ENCODE measurements at regions not wholly inside any gene's neighbourhood (a gene's known extent, or its start where the extent isn't known, plus 50 kb on each side); places are given as distances from the start of the nearest gene placed in this dataset.
"Not testable (repeated sequence)": the region's sequence is repeated elsewhere in the genome, so short reads cannot be mapped to it uniquely, and the experiment has no call there.

DNA sequence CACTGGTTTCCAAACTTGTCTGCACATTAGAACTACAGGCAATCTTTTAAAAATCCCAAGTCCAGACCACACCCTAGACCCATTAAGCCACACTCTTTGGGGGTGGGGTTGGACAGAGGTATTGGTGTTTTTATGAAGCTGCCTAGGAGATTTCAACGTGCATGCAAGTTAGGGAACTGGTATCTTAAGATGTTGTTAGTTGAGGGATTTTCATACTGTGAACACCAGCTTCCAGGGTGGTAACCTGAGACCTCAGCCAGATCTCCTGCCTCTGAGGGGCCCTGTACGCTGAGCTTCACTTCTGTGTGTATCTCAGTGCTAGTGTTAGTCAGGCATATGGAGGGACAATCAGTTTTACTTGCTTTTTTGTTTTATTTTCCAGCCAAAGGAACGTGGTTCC, 138.0 kb downstream of the UTRN start:
- peaks cover 2% of the 10 kb centered on the region; the same call in 1 of the 2 replicates for H3K36me3 ChIP-seq (ENCODE audit: control insufficient read depth, insufficient read depth, low read length)
- ATAC-seq = 0 out of 2 replicates have a peak, but pooled peaks have one; percentile 17
- peaks cover 8% of the 10 kb centered on the region; the same call in 1 of the 2 replicates for H3K4me1 ChIP-seq (ENCODE audit: control insufficient read depth, insufficient read depth, low read length)
- intact Hi-C loops (cut with micrococcal nuclease; ENCODE audit: unreplicated experiment) (no loop called here), in situ Hi-C loops (cut with HindIII; ENCODE audit: low pct_unique_long_range_greater_than_20kb, low sequenced_read_pairs) (no loop called here)
- H3K27me3 ChIP-seq (ENCODE audit: control insufficient read depth, insufficient read depth, low read length) = no peaks in the 10 kb centered on the region
- no peak overlapping the region for H3K4me3 ChIP-seq (ENCODE audit: low read depth in 2 of 2, low read length in 2 of 2)
- DNase-seq (ENCODE audit: low read depth, low spot score) = no peak
- TF ChIP-seq TCF7L2 (IDR thresholded peaks at IDR 0.05; ENCODE audit: low read depth, low read length) (no peak), POLR2AphosphoS5 (IDR thresholded peaks at IDR 0.05; ENCODE audit: low read depth, low read length) (no peak), SIN3A (IDR thresholded peaks at IDR 0.05; ENCODE audit: borderline replicate concordance, insufficient read depth, low read depth, low read length) (no peak)
- TF ChIP-seq, protein P1, sequence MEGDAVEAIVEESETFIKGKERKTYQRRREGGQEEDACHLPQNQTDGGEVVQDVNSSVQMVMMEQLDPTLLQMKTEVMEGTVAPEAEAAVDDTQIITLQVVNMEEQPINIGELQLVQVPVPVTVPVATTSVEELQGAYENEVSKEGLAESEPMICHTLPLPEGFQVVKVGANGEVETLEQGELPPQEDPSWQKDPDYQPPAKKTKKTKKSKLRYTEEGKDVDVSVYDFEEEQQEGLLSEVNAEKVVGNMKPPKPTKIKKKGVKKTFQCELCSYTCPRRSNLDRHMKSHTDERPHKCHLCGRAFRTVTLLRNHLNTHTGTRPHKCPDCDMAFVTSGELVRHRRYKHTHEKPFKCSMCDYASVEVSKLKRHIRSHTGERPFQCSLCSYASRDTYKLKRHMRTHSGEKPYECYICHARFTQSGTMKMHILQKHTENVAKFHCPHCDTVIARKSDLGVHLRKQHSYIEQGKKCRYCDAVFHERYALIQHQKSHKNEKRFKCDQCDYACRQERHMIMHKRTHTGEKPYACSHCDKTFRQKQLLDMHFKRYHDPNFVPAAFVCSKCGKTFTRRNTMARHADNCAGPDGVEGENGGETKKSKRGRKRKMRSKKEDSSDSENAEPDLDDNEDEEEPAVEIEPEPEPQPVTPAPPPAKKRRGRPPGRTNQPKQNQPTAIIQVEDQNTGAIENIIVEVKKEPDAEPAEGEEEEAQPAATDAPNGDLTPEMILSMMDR (IDR thresholded peaks at IDR 0.05) = no peak
- TF ChIP-seq, protein P2, sequence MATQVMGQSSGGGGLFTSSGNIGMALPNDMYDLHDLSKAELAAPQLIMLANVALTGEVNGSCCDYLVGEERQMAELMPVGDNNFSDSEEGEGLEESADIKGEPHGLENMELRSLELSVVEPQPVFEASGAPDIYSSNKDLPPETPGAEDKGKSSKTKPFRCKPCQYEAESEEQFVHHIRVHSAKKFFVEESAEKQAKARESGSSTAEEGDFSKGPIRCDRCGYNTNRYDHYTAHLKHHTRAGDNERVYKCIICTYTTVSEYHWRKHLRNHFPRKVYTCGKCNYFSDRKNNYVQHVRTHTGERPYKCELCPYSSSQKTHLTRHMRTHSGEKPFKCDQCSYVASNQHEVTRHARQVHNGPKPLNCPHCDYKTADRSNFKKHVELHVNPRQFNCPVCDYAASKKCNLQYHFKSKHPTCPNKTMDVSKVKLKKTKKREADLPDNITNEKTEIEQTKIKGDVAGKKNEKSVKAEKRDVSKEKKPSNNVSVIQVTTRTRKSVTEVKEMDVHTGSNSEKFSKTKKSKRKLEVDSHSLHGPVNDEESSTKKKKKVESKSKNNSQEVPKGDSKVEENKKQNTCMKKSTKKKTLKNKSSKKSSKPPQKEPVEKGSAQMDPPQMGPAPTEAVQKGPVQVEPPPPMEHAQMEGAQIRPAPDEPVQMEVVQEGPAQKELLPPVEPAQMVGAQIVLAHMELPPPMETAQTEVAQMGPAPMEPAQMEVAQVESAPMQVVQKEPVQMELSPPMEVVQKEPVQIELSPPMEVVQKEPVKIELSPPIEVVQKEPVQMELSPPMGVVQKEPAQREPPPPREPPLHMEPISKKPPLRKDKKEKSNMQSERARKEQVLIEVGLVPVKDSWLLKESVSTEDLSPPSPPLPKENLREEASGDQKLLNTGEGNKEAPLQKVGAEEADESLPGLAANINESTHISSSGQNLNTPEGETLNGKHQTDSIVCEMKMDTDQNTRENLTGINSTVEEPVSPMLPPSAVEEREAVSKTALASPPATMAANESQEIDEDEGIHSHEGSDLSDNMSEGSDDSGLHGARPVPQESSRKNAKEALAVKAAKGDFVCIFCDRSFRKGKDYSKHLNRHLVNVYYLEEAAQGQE (IDR thresholded peaks at IDR 0.05; ENCODE audit: insufficient read depth in 1 of 2, low read depth in 2 of 2, low read length in 1 of 2) = no peak
- no TSS peak for BruUV-seq (replicated peaks)
- CTCF ChIA-PET = no interaction called here
- POLR2A ChIA-PET = no interaction called here
- H3K27ac ChIP-seq (ENCODE audit: low read length) = no peak overlapping the region
- no peaks in the 10 kb centered on the region for H3K9me3 ChIP-seq (ENCODE audit: control insufficient read depth, insufficient read depth, low read depth, low read length)

DNA sequence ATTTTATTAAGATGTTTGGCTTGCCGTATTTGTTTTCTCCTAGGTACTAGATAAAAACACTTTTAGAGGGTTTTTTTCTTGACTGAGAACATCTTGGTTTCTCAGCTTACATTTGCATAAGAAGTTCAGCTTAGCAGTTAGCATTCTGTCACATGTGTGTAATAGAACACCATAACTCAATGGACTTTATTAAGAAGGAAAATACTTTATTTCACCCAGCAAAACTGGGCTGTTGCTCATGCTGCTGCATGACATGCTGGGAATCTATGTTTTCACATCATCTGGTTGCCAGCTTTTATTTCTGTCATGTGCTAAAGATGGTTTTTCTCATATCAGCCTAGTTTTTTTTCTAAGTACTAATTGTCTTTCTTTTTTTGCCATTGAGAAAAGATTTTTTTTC, 144.6 kb downstream of the UTRN start:
- Histone ChIP-seq H3K4me1 (ENCODE audit: control insufficient read depth, insufficient read depth, low read length) (0 out of 2 replicates have a peak, but pooled peaks cover 3% of the 10 kb centered on the region), H3K36me3 (ENCODE audit: control insufficient read depth, insufficient read depth, low read length) (peaks cover 20% of the 10 kb centered on the region), H3K9me3 (ENCODE audit: control insufficient read depth, insufficient read depth, low read depth, low read length) (no peaks in the 10 kb centered on the region), H3K27me3 (ENCODE audit: control insufficient read depth, insufficient read depth, low read length) (no peaks in the 10 kb centered on the region), H3K4me3 (ENCODE audit: low read depth in 2 of 2, low read length in 2 of 2) (no peak overlapping the region), H3K27ac (ENCODE audit: low read length) (no peak overlapping the region)
- BruUV-seq (replicated peaks) = no TSS peak
- DNase-seq (ENCODE audit: low read depth, low spot score) (no peak), ATAC-seq (no peak)
- ChIA-PET POLR2A (no interaction called here), CTCF (no interaction called here)
- intact Hi-C loops (cut with micrococcal nuclease; ENCODE audit: unreplicated experiment) (no loop called here), in situ Hi-C loops (cut with HindIII; ENCODE audit: low pct_unique_long_range_greater_than_20kb, low sequenced_read_pairs) (no loop called here)
- TF ChIP-seq POLR2AphosphoS5 (IDR thresholded peaks at IDR 0.05; ENCODE audit: low read depth, low read length) = no peak
- TF ChIP-seq, protein P1 (IDR thresholded peaks at IDR 0.05) = no peak
- no peak for TF ChIP-seq SIN3A (IDR thresholded peaks at IDR 0.05; ENCODE audit: borderline replicate concordance, insufficient read depth, low read depth, low read length)
- TF ChIP-seq, protein P2 (IDR thresholded peaks at IDR 0.05; ENCODE audit: insufficient read depth in 1 of 2, low read depth in 2 of 2, low read length in 1 of 2) = no peak
- no peak for TF ChIP-seq TCF7L2 (IDR thresholded peaks at IDR 0.05; ENCODE audit: low read depth, low read length)

DNA sequence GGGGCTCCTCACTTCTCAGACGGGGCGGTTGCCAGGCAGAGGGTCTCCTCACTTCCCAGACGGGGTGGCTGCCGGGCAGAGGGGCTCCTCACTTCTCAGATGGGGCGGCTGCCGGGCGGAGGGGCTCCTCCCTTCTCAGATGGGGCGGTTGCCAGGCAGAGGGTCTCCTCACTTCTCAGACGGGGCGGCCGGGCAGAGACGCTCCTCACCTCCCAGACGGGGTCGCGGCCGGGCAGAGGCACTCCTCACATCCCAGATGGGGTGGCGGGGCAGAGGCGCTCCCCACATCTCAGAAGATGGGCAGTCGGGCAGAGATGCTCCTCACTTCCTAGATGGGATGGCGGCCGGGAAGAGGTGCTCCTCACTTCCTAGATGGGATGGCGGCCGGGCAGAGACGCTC, 148.3 kb downstream of the UTRN start:
- ATAC-seq; BruUV-seq (replicated peaks); intact Hi-C loops (cut with micrococcal nuclease; ENCODE audit: unreplicated experiment); in situ Hi-C loops (cut with HindIII; ENCODE audit: low pct_unique_long_range_greater_than_20kb, low sequenced_read_pairs); H3K27me3 ChIP-seq (ENCODE audit: control insufficient read depth, insufficient read depth, low read length); H3K27ac ChIP-seq (ENCODE audit: low read length); H3K4me3 ChIP-seq (ENCODE audit: low read depth in 2 of 2, low read length in 2 of 2); POLR2A ChIA-PET; CTCF ChIA-PET; H3K4me1 ChIP-seq (ENCODE audit: control insufficient read depth, insufficient read depth, low read length); DNase-seq (ENCODE audit: low read depth, low spot score); H3K9me3 ChIP-seq (ENCODE audit: control insufficient read depth, insufficient read depth, low read depth, low read length): not testable (repeated sequence)
- peaks cover 20% of the 10 kb centered on the region for H3K36me3 ChIP-seq (ENCODE audit: control insufficient read depth, insufficient read depth, low read length)
